ENCODE measurements at regions not wholly inside any gene's neighbourhood (a gene's known extent, or its start where the extent isn't known, plus 50 kb on each side); places are given as distances from the start of the nearest gene placed in this dataset.

- no peak for DNase-seq (ENCODE audit: low read depth in 1 of 2, low spot score in 1 of 2)
- Histone ChIP-seq H3K4me3 (replicated peaks; ENCODE audit: insufficient read depth, low read length) (no peak overlapping the region), H3K27me3 (ENCODE audit: insufficient read depth, poor library complexity, severe bottlenecking) (no peaks in the 10 kb centered on the region), H3K27ac (replicated peaks) (no peak overlapping the region)
- TF ChIP-seq SPI1 (IDR thresholded peaks at IDR 0.05; ENCODE audit: borderline replicate concordance, low read depth), result no peak
- TF ChIP-seq POLR2AphosphoS5 (IDR thresholded peaks at IDR 0.05; ENCODE audit: low read depth), result no peak
- TF ChIP-seq GABPA (IDR thresholded peaks at IDR 0.05; ENCODE audit: low read depth), result no peak
- no peak for TF ChIP-seq CTCF (IDR thresholded peaks at IDR 0.05; ENCODE audit: insufficient read depth, low read length)
- no peak for TF ChIP-seq REST (IDR thresholded peaks at IDR 0.05; ENCODE audit: insufficient replicate concordance, low read depth)
These were observed 148.6 kb upstream of the NLGN4X start for GRCh38 chrX:6377103-6377764.

- Histone ChIP-seq H3K27me3 (ENCODE audit: insufficient read depth, poor library complexity, severe bottlenecking) (no peaks in the 10 kb centered on the region), H3K4me3 (replicated peaks; ENCODE audit: insufficient read depth, low read length) (no peak overlapping the region), H3K27ac (replicated peaks) (no peak overlapping the region)
- TF ChIP-seq POLR2AphosphoS5 (IDR thresholded peaks at IDR 0.05; ENCODE audit: low read depth) (no peak), CTCF (IDR thresholded peaks at IDR 0.05; ENCODE audit: insufficient read depth, low read length) (no peak)
- no peak for DNase-seq (ENCODE audit: low read depth in 1 of 2, low spot score in 1 of 2)
These were observed 145.9 kb upstream of the NLGN4X start for GRCh38 chrX:6374556-6374955.

GRCh38 chrX:6372981-6373380 is 144.3 kb upstream of the NLGN4X start:
- no peak overlapping the region for H3K27ac ChIP-seq (replicated peaks)
- no peaks in the 10 kb centered on the region for H3K27me3 ChIP-seq (ENCODE audit: insufficient read depth, poor library complexity, severe bottlenecking)
- TF ChIP-seq SPI1 (IDR thresholded peaks at IDR 0.05; ENCODE audit: borderline replicate concordance, low read depth) (no peak), POLR2AphosphoS5 (IDR thresholded peaks at IDR 0.05; ENCODE audit: low read depth) (no peak), REST (IDR thresholded peaks at IDR 0.05; ENCODE audit: insufficient replicate concordance, low read depth) (no peak), GABPA (IDR thresholded peaks at IDR 0.05; ENCODE audit: low read depth) (no peak), CTCF (IDR thresholded peaks at IDR 0.05; ENCODE audit: insufficient read depth, low read length) (no peak)
- DNase-seq (ENCODE audit: low read depth in 1 of 2, low spot score in 1 of 2), result no peak
- no peak overlapping the region for H3K4me3 ChIP-seq (replicated peaks; ENCODE audit: insufficient read depth, low read length)

GRCh38 chrX:6371353-6371752 is 142.7 kb upstream of the NLGN4X start:
- Histone ChIP-seq H3K27me3 (ENCODE audit: insufficient read depth, poor library complexity, severe bottlenecking) (no peaks in the 10 kb centered on the region), H3K27ac (replicated peaks) (no peak overlapping the region), H3K4me3 (replicated peaks; ENCODE audit: insufficient read depth, low read length) (no peak overlapping the region)
- TF ChIP-seq GABPA (IDR thresholded peaks at IDR 0.05; ENCODE audit: low read depth) (no peak), CTCF (IDR thresholded peaks at IDR 0.05; ENCODE audit: insufficient read depth, low read length) (no peak), POLR2AphosphoS5 (IDR thresholded peaks at IDR 0.05; ENCODE audit: low read depth) (no peak), REST (IDR thresholded peaks at IDR 0.05; ENCODE audit: insufficient replicate concordance, low read depth) (no peak), SPI1 (IDR thresholded peaks at IDR 0.05; ENCODE audit: borderline replicate concordance, low read depth) (no peak)
- no peak for DNase-seq (ENCODE audit: low read depth in 1 of 2, low spot score in 1 of 2)

Measured in HL-60 (cell line).